ENCODE measurements at regions not wholly inside any gene's neighbourhood (a gene's known extent, or its start where the extent isn't known, plus 50 kb on each side); places are given as distances from the start of the nearest gene placed in this dataset.

DNA sequence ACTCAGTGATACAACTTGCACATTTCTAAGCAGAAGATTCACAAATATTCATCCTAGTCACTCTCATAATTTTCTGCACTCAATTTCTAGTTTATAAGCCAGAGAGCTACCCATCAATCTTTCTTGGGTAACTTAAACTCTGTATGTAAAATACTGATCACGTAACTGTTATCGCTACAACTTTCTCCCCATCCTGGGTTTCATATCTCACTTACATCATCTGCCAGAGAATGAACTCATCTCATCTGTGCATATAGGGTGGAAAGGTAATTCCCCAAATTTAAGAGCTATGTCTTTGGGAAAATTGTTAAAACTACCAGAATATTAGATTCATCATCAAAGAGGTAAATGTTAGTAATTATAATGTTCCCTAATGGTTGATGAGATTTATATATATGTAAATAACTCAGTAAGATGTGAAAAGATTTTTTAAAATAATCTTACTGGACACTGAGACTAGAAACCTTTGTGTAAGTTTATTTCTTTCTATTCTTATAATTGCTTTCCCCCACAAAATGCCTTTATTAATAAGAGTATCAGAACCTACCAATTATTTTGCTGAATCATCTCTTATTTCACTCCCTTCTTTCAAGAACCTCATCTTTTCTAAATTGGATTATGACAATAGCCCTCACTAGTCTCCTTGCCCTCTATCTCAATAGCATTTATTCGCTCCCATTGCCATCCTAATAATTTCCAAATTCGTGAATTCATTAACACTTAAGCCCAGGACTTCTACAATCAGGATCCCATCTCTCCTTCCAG, 729.0 kb downstream of the EPHA4 start:
- Histone ChIP-seq H3K27me3 (ENCODE audit: control insufficient read depth in 3 of 3, insufficient read depth in 3 of 3, low read length in 2 of 3) (no peaks in the 10 kb centered on the region), H3K9me3 (ENCODE audit: control insufficient read depth in 4 of 4, insufficient read depth in 3 of 4, low read length in 3 of 4) (no peaks in the 10 kb centered on the region), H3K4me3 (no peak overlapping the region), H3K27ac (ENCODE audit: low read depth in 1 of 2, low read length in 1 of 2) (no peak overlapping the region), H3K9ac (ENCODE audit: insufficient read depth in 1 of 2, low read length in 2 of 2) (no peak overlapping the region), H3K36me3 (ENCODE audit: control insufficient read depth in 4 of 4, insufficient read depth in 4 of 4, low read length in 4 of 4) (no peaks in the 10 kb centered on the region), H3K4me1 (ENCODE audit: control insufficient read depth in 5 of 5, insufficient read depth in 5 of 5, low read length in 5 of 5) (no peaks in the 10 kb centered on the region)
- WGBS, 2 donors: 89 to 93% methylated on average over 4 of the region's 4 CpGs
- ATAC-seq (ENCODE audit: insufficient read depth, low FRiP score): no peak
- TF ChIP-seq, protein P1, sequence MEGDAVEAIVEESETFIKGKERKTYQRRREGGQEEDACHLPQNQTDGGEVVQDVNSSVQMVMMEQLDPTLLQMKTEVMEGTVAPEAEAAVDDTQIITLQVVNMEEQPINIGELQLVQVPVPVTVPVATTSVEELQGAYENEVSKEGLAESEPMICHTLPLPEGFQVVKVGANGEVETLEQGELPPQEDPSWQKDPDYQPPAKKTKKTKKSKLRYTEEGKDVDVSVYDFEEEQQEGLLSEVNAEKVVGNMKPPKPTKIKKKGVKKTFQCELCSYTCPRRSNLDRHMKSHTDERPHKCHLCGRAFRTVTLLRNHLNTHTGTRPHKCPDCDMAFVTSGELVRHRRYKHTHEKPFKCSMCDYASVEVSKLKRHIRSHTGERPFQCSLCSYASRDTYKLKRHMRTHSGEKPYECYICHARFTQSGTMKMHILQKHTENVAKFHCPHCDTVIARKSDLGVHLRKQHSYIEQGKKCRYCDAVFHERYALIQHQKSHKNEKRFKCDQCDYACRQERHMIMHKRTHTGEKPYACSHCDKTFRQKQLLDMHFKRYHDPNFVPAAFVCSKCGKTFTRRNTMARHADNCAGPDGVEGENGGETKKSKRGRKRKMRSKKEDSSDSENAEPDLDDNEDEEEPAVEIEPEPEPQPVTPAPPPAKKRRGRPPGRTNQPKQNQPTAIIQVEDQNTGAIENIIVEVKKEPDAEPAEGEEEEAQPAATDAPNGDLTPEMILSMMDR (IDR thresholded peaks at IDR 0.05; ENCODE audit: control extremely low read depth, extremely low read depth): no peak
- DNase-seq: no peak

DNA sequence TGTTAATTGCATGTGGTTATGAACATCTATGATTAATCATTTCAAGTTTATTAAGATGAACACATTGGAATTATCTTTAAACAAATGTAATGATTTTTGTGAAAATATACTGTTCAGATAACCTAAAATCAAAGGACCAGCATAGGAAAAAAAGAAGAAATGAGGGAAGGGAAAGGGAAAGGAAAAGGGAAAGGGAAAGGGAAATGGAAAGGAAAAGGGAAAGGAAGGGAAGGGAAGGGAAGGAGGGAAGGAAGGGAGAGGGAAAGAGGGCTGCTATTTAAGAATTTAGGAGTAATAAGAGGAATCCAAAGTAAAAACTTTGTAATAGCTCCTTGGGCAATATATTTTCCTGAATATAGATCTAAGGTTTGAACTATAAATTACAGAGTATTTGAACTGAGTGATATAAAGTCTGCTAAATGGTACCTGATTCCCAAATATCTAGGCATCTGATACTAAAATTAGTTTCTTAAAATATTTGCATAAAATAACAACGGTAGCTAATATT, 726.3 kb downstream of the EPHA4 start:
- H3K27me3 ChIP-seq (ENCODE audit: control insufficient read depth in 3 of 3, insufficient read depth in 3 of 3, low read length in 2 of 3): no peaks in the 10 kb centered on the region
- TF ChIP-seq, protein P1 (IDR thresholded peaks at IDR 0.05; ENCODE audit: control extremely low read depth, extremely low read depth): no peak
- H3K27ac ChIP-seq (ENCODE audit: low read depth in 1 of 2, low read length in 1 of 2): no peak overlapping the region
- peaks cover 0 to under 1% (median 0%) of the 10 kb centered on the region in 5 donors for H3K4me1 ChIP-seq (ENCODE audit: control insufficient read depth in 5 of 5, insufficient read depth in 5 of 5, low read length in 5 of 5)
- H3K9ac ChIP-seq (ENCODE audit: insufficient read depth in 1 of 2, low read length in 2 of 2): no peak overlapping the region
- DNase-seq: no peak
- H3K36me3 ChIP-seq (ENCODE audit: control insufficient read depth in 4 of 4, insufficient read depth in 4 of 4, low read length in 4 of 4): no peaks in the 10 kb centered on the region
- no peaks in the 10 kb centered on the region for H3K9me3 ChIP-seq (ENCODE audit: control insufficient read depth in 4 of 4, insufficient read depth in 3 of 4, low read length in 3 of 4)
- no peak overlapping the region for H3K4me3 ChIP-seq
- 41 to 94% methylated on average over 1 of the region's 1 CpG for WGBS, 2 donors
- no peak for ATAC-seq (ENCODE audit: insufficient read depth, low FRiP score)

DNA sequence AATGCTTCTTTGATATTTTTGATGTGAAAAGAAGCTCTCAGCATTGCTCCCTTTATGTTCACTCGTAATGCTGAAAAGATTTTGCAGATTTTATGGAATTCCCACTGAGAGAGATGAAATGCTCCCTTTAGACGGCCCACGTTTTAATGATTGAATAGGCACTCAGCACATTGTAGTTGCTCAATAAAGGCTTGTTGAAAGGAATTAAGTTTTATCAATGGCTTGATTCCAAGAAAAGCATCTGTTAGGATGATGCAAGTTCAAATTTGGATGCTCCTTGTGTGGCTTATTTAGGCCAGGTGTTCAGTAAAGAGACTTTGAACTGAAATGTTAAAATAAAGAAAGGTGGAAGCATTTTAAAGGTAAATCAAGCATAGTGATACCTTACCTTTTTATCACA, 725.1 kb downstream of the EPHA4 start:
- TF ChIP-seq, protein P1 (IDR thresholded peaks at IDR 0.05; ENCODE audit: control extremely low read depth, extremely low read depth): no peak
- 83 to 91% methylated on average over 3 of the region's 3 CpGs for WGBS, 2 donors
- no peak for ATAC-seq (ENCODE audit: insufficient read depth, low FRiP score)

More for the DNA sequence above, 725.1 kb downstream of the EPHA4 start:
- H3K36me3 ChIP-seq (ENCODE audit: control insufficient read depth in 4 of 4, insufficient read depth in 4 of 4, low read length in 4 of 4): no peaks in the 10 kb centered on the region
- H3K9me3 ChIP-seq (ENCODE audit: control insufficient read depth in 4 of 4, insufficient read depth in 3 of 4, low read length in 3 of 4): no peaks in the 10 kb centered on the region
- peaks cover 0 to 9% (median 0%) of the 10 kb centered on the region in 5 donors for H3K4me1 ChIP-seq (ENCODE audit: control insufficient read depth in 5 of 5, insufficient read depth in 5 of 5, low read length in 5 of 5)
- no peak overlapping the region for H3K9ac ChIP-seq (ENCODE audit: insufficient read depth in 1 of 2, low read length in 2 of 2)
- no peak for DNase-seq
- no peak overlapping the region for H3K27ac ChIP-seq (ENCODE audit: low read depth in 1 of 2, low read length in 1 of 2)
- no peaks in the 10 kb centered on the region for H3K27me3 ChIP-seq (ENCODE audit: control insufficient read depth in 3 of 3, insufficient read depth in 3 of 3, low read length in 2 of 3)
- H3K4me3 ChIP-seq: no peak overlapping the region

Measured in lung (tissue), 11 donors.